NCI-H774 (cell line): ENCODE measurements at regions not wholly inside any gene's neighbourhood (a gene's known extent, or its start where the extent isn't known, plus 50 kb on each side); places are given as distances from the start of the nearest gene placed in this dataset.

Experiments used
- DNase-seq: peaks from one replicate; lab custom pipeline; 2025; lab: John Stamatoyannopoulos, UW

DNA sequence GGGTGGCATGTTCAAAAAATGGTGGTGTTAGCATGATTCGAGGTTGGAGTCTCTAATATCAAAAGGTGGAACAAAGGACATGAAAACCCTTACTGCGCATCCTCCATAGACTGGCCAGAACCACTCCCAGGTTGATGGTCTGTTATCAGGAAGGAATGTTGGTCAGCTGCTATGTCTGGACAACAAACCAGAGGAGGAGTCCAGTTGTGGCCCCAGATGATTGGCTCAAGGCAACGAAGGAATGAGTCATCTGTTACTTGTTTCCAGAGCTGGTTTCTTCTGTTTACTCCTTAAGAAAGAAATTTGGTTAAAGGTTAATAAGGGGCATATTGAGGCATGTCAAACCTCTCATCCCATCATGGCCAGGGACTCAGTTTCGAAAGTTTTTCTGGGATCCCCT lies 56.8 kb upstream of the GRIA4 start:
- no peak for DNase-seq

DNA sequence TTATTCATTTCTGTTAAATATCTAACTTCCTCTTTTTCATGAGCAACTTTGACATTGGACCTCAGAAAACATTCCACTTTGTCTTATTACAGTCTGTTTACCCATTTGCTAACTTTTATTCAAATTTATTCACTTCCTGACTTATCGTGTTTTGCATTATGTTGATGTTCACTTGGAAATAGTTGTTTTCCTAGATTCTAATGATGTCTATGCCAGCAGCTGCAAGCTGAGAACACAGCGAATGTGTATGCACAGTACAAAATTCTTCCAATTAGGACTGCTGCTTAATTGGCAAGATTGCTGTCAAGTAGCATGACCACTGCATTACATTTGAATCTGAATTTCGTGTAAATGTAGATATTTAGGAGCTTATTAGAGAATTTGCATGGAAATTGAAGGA lies 61.5 kb upstream of the GRIA4 start:
- DNase-seq, result no peak

DNA sequence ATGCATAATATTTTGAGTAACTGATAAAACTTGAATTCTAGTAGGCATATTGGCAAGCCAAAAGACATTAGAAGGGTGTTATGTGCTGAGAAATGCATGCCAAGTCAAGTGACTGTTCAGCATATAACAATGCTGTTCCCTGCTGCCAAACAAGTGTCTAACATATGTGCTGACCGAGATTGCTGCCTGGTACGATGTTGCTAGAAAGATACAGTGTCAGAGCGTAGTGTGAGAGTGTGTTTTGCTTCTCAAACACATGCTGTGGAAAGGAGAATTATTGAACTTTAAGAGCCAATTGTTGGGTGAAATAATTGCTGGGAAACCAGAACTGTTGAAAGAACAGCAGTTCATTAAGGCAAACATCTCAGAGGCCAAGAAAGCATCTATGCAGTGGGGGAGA lies 71.3 kb upstream of the GRIA4 start:
- no peak for DNase-seq

DNA sequence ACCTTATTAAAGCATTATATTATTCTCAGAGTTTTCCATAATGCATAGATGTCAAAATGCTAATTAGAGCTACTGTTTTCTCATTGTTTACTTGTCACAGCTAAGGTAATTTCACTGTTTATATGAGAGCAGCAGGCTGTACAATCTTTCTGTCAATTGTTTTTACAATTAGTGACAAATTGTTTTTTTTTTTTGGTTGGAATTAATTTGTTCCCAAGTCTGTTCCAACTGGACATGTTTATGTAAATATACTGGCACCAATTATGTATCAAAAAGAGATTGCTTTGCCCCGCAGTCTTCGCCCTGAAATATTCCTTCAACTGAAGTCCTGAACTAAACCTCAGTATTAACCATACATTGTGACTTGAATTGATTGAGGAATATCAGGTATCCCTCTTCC lies 72.3 kb upstream of the GRIA4 start:
- no peak for DNase-seq

DNA sequence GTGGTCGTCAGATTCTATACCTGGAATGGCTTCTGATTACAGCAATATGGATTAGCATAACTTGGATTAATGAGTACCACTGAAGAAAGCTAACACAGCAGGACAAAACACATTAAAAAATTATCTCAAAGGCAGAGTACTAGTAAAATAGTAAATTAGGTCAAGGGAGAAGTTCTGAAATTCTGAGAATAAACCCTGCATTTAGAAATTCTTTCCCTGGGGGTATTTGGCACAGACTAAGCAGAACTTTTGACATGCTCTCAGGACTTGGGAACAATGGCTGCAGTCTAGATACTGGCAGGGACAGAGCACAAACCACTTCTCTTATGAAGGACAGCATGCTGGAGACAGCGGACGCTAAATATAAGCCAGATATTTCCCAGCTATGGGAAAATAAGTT lies 85.6 kb upstream of the GRIA4 start:
- no peak for DNase-seq

DNA sequence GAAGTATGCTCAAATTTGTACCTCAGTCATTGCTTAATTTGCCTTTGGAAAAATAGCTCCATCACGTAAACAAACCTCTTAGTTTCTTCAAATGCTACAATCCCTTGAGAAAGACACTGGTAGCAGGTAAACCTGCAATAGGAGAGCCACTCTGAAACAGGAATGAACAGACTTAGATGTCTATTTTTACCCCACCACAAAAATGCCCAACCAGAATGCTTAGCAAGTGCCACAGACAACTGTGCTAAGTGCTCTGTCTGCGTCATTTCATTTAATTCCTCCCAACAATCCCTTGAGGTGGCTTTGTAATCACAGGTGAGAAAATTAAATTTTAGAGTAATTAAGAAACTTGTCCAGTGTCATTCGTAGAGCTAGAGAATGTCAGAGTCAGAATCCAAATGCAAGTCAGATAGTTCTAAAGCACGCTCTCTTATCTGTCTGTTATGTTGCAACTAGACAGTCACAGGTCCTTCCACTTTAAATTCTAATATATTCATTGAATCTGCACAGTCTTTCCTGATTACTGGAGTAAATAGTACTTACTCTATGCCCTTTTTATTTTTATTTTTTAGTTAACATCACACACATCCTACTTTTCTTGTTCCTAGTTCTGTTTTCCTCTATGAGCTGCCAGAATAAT lies 89.0 kb upstream of the GRIA4 start:
- no peak for DNase-seq

DNA sequence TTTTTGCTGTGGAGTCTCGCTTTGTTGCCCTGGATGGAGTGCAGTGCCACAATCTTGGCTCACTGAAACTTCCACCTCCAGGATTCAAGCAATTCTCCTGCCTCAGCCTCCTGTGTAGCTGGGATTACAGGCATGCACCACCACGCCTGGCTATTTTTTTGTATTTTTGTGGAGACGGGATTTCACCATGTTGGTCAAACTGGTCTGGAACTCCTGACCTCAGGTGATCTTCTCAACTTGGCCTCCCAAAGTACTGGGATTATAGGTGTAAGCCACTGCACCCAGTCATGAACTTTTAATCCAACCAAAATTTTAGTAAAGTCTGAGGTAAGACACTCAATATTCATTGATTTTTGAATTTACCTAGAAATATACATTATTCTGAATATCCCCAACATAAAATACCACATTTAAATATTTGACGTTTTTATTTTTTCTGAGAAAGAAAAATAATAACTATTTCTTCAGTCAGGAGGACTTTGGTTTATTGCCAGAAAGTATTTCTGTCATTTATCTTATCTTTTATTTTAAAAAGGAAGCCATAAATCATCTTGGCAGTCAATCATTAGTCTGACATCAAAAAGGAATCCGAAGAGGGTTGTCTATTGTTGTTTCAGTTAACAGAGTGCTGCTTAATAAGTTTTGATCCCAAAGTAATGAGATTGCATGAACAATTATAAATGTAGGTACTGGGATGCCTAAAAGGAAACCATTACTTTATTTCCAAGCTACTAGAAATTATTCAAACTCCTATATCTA lies 102.2 kb upstream of the GRIA4 start:
- DNase-seq, result no peak

DNA sequence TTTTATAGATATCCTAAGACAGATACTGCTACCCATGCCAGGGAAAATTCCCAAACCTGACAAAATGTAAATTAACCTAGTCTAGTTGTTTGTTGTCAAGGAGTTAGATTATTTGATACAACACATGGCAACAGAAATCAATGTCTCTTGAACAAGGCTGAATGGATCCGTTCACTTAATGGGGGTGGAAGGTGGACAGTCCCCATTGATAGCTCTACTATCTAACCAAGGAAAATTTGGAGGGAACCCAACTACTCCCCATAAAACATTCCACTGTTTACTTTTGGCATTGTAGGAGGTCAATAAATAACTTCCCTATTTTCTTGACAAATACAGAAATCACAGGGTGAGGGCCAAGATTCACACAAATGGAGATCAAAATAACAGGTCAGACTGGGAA lies 117.9 kb upstream of the GRIA4 start:
- DNase-seq, result no peak

DNA sequence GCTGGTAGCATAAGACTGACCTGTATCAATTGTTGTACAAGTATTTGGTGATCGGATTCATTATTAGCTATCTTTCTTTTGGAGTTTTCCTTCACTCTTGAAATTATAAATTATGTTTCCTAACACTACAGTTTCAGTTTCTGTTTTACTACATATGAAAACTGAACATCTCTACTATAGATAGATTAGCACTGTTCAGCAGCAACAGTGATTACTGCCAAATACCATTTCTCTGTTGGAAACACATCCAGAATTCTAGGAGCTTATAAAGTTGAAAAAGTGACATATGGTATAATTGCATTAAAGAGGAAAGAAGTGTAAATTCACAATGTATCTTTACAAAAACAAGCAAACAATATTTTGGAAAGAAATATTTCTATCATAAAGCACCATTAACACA lies 118.5 kb upstream of the GRIA4 start:
- DNase-seq, result no peak

DNA sequence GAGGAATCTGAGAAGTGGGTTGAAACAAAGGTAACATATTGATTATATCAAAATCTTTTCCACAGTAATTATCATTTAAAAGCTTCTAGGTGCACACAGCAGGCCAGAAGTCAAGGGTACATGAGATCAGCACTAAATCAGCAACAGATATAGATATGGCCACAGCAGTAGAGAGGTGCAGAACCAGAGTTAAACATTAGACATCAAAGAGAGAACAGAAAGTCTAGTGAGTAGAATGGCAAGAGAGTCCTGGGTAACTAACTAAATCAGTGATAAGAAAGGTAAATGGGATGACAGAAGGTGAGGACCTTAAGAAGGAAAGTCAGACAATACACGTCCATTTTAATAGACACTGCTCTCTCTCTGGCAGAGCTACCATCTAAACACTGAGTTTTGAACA lies 119.5 kb upstream of the GRIA4 start:
- no peak for DNase-seq

DNA sequence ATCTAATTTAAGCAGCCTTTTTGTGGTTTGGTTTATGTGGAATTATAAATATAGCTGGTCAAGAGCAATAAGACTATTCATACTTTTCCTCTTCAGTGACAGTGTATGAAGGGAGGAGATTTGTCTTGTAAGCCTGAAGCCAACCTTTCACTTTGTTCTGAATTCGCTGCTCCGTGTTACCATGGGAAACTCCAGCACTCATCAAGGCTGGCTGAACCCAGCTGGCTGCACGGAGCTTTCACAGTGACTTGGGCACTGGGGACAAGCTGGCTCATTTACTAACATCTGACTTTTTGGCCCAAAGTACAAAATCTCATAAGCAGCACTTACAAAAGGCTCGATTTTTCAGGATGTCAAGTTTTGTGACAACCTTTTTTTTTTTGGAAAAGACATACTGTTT lies 120.4 kb upstream of the GRIA4 start:
- DNase-seq, result peak; percentile 4

DNA sequence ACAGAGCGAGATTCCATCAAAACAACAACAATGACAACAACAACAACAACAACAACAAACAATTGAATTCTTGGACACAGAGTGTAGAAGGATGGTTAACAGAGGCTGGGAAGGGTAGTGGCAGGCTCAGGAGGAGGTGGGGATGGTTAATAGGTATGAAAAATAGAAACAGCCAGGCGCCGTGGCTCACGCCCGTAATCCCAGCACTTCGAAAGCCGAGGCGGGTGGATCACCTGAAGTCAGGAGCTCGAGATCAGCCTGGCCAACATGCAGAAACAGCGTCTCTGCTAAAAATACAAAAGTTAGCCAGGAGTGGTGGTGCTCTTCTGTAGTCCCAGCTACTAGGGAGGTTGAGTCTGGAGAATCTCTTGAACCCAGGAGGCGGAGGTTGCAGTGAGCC lies 122.9 kb upstream of the GRIA4 start:
- DNase-seq, result no peak

DNA sequence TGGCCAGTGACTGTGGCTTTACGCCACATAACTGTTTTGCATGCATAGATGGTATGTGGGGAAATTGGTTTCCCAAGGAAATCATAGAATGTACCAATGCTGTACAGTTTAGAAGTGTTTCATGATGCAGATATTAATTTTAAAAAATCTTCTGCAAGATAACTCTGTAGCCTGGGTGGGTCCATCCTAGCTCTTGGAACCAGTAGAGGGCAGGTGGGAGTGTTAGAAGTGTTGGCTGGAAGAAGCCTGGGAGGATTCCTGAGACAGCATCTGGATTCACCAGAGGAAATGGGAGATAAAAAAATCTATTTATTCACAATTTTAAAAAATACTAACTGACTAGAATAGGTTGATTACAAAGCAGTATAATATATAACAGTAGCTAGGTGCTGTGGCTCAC lies 139.9 kb upstream of the GRIA4 start:
- no peak for DNase-seq

DNA sequence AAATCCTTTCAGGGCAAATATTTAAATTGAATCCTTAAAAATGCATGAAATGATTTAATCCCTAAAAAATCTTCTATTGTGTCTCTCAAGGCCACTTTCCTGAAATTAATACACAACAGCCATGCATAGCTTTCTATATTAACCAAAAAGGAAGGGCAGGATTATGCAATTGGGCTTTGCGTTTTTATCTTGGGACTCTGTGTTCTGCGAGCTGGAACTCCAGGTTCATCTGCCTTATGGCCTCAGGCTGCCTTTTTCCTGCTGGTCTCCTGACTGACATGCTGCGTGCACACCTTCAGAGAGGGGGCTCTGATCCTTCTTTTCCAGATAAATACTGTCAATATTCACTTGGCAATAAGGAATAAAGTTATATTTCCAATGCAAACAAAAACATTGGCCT lies 141.7 kb upstream of the GRIA4 start:
- DNase-seq, result no peak

DNA sequence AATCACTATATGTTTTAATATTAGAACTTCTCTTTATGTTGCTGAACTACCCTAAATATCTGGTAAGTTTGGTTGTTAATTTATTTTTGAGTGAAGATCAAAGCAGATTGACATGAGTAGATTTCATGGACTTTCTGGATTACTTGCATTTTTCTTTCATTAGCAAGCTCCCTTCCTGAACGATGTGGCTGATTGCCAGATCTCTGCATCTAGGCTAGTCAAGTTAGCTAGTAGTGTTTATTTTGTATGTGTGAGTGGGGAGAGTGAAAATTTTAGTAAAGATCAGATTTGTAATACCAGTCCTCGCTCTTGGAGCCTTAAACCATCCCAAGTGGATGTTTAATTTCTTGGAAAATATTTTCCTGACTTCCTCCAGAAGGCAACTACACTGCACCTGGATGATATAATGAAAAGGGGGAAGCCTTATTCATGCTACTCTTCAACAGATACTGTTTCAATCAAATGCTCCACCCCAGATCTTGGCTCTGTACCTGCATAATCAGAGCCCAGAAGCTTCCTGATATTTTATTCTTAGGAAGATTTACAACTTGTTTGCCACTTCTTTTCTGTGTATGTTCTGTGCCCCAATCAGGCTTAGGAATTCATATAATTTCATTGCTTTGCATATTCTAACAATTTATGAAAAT lies 143.2 kb upstream of the GRIA4 start:
- DNase-seq, result peak; percentile 30

DNA sequence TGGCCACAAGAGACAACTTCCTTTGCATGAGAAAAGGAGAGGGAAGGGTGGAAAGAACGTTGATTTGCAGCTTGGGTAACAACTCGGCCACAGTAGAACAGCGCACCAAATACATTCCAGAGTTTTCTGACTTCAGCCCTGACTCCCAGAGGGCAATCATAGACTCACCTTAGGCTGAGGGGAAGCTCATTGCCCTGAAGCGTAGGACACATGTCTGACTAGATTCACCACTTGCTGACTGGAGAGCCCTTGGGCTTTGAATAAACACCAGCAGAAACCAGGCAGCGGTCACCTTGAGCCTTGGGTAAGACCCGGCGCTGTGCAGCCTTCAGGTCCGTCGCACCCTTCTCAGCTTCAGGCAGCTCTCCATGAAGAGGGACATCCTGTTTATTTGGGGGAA lies 151.8 kb upstream of the GRIA4 start:
- DNase-seq, result no peak

DNA sequence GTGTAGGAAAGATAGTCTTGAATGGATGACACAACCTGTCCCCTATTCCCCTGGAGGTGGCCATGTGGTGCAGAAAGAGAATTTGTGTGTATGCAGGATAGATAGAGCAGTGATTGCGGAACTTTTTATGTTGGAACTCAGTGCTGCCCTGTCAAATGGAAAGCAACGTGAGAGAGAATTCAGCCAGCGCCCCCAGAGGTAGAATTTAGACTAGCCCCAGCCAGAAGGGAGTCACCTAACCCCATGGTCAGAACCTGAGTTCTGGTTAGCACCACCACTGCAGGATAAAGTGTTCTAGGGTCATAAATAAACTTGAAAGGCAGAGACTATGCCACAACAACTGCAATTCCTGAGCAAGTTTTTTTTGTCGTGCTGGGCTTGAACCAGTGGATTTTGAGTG lies 152.9 kb upstream of the GRIA4 start:
- no peak for DNase-seq

DNA sequence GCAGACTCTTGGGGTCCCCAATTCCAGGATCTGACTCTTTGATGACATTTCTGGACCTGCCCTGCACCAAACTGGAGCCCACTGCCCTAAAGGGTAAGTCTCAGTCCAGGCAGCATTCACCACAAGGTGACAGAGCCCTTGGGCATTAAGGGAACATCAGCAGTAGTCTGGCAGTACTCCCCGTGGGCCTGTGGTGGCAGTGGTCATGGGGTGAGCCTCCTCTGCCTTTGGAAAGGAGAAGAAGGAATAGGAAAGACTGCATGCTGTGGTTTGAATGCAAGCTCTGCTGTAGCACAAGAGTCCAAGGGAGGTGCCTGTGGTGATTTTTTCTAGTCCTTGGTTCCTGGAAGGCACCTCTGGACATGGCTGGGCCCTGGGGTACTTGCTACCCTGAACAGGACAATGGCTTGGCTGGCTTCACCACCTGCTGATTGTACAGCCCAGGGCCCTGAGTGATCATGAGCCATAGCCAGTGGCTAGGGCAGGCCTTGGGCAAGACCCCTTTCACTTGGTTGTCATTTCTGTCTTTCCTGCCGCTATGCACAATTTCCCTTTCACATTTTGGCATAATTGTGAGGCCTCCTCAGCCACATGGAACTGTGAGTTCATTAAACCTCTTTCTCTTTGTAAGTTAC lies 160.7 kb upstream of the GRIA4 start:
- DNase-seq, result no peak

DNA sequence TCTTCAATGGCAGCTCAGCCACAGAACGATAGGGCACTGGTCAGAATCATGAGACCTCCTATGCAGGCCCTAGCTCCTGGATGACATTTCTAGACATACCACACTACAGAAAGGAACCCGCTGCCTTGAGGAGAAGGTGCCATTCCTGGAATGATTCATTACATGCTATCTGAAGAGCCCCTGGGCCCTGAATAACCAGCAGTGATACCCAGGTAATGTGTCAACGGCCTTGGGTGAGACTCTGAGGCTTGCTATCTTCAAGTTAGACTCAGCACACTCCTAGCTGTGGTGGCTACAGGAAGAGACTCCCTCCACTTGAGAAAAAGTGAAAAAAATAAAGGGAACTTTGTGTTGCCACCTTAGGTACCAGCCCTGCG lies 161.2 kb upstream of the GRIA4 start:
- DNase-seq, result no peak

DNA sequence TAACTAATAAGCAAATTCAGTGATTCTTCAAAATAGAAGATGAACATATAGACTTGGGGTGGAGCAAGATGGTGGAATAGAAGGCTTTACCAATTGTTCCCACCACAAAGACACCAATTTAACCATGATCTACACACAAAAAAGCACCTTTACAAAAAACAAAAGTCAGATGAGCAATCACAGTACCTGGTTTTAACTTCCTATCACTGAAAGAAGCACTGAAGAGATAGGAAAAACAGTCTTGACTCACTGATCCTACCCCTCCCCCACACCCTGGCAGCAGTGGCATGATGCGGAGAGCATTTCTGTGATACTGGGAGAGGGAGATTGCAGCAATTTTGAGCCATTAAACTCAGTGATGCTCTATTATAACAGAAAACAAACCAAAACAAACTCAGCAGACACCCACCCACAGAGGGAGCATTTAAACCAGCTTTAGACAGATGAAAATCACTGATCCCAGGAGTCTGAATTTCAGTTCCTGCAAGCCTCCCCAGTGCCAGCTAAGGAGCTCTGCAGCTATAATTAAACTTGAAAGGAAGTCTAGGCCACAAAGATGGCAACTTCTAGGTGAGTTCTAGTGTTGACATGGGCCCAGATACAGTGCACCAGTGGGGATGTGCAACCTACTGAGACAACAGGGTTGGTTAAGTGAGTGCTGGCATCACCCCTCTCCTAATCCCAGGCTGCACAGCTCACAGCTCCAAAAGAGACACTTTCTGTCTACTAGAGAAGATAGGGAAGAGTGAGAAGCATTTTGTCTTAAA lies 161.8 kb upstream of the GRIA4 start:
- no peak for DNase-seq

DNA sequence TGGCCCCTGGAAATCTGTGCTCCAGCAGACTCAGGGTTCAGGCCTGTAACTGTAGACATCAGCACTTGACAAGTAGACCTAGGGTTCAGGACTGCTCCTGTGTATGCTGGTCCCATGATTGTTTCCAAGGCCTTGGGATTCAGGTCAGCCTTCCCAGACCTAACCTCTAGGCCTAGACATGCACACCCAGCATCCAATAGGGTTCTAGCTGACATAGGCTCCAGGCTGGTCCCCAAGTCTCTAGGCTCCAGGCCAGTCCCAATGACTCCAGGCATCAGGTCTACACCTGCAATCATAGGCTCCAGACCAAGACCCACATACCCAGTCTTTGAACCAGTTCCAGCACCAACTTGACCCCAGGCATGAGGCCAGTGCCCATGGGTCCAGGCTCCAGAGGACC lies 166.2 kb upstream of the GRIA4 start:
- DNase-seq, result no peak

DNA sequence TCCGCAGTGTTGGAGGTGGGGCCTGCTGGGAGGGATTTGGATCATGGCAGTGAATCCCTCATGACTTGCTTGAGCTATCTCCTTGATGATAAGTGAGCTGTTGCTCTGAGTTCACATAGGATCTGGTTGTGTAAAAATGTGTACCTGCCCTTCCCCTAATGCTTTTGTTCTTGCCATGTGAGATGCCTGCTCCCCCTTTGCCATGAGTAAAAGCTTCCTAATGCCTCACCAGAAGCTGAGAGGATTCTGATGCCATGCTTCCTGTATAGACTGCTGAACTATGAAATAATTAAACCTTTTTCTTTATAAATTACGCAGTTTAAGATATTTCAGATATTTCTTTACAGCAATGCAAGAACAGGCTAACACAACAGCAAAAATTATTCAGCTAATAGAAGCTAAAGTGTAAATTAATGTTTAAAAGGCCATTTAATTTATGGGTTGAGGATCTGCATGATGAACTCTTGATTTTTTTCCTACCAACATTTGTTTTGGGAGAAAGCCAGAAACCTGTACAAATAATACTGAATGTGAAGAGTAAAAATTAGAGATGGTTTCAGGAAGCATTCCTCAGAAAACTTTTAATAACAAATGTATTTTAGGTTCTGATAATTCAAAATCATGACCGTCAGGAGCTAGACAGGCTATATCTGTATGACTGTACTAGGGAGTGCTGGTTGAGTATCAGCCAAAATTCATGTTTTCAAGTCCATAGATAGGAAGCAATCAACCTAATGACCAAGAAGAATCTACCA lies 177.5 kb upstream of the GRIA4 start:
- no peak for DNase-seq
